GM18870 (cell line): ENCODE measurements at regions not wholly inside any gene's neighbourhood (a gene's known extent, or its start where the extent isn't known, plus 50 kb on each side); places are given as distances from the start of the nearest gene placed in this dataset.

ENCODE experiments used
- ATAC-seq: cut with Tn5 transposase; IDR thresholded peaks from one replicate; pipeline ENCODE4 v1.9.1; 2021; ENCODE audit warnings: moderate library complexity; ENCODE audit not compliant: unreplicated experiment

DNA sequence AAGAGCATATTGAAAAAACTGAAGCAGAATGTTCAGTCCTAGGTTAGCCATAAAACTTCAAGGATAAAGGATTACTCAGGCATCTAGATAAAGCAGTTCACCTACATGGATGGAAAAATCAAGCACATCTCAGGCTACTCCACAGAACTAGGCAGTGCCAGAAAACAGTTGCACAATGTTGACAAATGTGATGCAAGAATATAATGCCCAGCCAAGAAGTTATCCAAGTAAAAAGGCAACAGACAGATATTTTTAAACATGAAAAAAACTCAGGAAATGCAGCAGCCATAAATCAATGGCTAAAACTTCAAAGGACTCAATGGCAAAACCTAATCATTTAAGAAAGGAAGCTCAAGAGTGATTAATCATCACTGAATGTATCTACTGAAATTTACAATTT lies 456.0 kb upstream of the FAM241A start:
- no peak for ATAC-seq

DNA sequence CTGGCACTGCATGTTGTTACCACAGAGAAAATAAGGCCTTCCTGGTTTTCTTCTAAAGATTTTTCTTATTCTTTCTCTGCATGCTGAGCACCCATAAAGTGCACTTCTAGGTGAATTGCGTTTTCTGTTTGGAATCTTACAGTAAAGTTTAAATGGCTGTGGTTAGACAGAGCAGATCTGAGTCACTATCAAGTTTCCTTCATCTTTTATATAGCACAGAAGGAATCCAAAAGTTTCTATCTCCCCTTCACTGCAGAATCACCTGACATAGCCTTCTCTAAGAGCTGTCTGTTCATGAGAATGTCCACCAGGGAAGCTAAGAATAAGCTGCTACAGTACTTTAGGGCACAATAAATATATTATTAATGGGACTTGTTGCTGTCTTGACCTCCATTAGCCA lies 455.5 kb upstream of the FAM241A start:
- ATAC-seq: no peak

DNA sequence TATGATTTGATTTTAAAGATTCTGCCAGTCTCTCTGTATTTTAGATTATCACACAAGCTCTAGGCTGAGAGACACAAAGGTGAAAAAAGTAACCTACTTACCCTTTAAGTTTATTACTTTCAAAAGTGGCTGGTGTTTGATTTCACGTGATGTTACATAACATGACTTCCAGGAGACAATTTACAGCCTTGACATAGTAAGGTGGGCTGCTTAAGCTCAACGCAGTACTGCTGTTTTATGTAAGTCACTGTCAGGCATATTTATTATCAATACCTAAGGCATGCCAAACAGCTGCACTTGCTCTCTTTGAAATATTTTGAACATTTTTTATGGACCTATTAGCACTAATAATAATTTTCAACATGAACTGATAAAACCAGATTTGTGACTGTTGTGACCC lies 451.5 kb upstream of the FAM241A start:
- ATAC-seq: no peak

DNA sequence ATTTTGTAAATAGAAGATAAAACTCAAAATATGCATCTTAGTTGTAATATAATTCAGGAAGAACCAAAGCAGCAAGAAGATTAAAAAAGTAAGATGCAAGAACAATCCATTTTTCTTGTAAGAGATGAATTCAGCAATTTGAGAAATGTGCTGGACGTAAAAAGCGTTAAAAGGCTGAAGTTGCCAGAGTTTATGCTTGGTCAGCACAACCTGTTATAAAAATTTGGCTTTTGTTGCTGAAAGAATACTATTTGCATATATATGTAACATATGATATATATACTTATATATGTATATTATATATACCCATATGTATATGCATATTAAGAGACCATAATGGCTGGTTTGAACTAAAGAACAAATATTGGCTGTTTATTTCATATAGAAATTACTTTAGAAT lies 449.6 kb upstream of the FAM241A start:
- no peak for ATAC-seq

DNA sequence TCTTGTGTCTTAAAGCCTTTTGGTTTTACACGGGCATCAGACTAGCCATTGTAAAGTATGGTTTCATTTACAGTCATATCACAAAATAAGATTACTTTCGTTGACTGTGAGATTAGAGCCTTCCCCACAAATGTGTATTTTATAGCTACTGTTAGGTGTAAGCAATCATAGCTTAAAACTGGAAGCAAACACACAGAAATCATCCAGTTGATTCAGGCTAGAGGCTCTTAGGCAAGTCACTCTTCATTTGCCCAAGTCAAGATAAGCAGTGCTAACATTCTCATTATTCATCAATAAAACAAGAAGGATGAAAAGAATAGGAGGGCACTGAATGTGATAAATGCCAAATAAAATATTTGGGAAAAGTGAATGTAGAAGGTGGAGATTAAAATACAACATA lies 448.7 kb upstream of the FAM241A start:
- no peak for ATAC-seq

DNA sequence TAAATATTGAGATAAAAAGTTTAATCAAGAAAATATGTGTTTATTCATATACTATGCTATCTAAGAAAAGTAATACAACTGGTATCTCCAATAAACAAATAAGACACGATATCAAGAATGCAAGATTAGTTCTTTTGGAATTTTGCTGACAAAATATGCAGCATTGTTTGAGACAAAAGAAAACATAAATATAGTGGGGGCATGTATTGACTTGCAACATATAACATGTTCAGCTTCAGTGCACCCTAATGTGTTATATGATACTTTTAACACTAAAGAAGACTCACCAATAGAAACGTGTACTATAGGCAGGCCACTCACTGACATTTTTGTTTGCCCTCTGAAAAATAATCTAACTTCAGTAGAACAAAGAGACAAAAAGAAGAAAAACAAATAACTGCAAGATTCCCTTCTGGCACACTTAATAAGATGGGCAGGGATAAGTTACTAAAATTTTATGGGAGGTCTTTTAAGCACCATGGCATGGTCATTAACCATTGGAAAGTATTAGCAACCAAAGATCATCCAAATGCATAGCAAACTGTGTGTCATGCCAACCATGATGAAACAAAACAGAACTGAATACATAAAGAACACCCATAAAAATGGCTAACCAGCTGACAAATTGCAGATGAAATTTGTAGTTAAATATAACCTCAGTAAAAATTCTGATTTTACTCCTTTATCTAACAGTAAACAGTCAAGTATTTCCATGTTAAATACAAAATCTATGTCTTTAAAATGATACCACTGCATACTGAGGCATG lies 447.9 kb upstream of the FAM241A start:
- no peak for ATAC-seq

DNA sequence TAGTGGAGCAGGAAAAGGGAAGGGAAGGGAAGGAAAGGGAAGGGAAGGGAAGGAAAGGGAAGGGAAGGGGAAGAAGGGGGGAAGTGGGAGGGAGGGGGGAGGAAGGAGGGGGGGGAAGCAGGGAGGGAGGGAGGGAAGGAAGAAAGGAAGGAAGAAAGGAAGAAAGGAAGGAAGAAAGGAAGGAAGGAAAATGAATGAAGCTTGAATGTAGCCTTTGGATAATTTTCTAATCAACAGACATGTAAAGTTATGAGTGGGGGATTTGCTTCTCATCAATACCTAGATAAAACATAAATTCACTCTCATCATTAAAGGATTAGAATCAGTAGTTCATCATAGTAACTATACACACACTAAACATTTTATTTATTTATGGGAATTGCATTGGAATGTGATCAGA lies 446.9 kb upstream of the FAM241A start:
- no peak for ATAC-seq

DNA sequence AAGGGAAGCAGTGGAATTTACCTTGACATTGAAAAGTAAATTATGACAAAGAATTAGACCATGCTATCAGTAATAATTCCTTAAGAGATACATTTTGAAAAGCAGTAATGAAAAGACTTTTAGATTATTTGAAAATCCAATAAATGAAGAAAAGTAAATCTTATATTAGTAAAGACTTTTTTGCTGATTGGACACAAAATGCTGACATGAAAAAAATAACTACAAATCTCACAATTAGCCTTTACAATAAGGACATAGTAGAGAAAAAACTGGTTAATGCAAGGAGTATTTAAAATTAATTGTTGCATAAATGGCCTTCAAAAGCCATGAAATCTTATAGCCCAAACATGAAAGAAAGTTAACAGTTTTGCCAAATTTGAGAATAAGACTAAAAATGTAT lies 446.1 kb upstream of the FAM241A start:
- no peak for ATAC-seq

DNA sequence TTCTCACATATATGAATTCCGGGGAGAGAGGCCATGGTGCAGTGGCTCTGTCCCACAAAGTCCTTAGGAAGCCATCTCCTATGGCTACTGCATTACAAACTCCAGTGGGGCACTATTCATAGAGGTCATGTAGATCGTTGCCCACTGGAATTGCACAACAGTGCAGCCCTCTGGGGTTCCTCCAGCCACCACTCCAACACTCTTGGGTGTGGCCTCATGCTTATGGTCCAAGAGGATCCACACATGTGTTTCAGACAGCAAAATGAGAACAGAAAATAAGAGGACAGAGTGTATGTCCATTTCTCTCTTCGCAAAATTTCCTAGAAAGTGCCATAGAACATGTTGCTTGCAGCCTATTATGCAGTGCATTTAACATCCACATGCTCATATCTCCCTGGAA lies 444.2 kb upstream of the FAM241A start:
- no peak for ATAC-seq

DNA sequence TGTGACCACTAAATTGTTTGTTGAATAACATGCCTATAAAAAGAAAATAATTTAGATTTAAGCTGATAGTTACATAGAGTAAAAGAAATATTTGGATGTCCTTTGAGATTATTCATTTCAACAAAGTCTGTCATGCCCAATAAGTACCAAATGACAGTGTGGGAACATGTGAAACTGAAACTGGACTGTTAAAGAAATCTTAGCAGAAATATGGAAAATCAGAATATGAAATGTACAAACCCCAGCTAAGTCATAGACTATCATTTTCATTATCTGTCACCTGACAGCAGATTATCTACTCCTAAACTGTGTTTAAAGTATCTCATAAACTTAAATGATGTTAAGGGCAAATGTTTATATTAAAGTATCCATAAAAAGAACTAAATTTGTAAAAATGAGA lies 437.8 kb upstream of the FAM241A start:
- ATAC-seq: peak; percentile 66

DNA sequence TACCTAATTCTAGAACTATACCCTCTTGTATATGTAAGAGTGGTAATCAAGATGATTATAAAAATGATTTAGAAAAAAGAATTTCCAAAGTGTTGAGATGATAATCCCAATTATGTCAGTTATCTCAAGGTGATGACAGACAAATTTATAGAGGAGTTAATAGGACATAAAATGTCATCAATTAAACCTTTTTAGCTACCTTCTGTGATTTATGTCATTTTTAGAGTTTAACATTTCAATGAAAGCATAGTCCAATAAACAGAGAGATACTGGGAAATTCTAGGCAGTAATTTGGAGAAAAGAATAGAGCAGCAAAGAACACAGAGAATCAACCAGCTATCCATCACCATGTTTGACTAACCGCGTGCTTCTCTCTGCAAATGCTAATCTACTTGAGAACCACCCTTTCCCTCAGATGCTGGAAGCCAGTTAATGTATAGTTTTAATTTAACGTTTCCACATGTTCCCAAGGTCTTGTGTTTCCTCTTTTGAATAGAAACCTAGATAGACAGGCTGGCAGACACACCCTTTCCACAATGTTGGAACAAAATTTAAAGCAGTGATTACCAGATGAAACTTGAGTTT lies 433.1 kb upstream of the FAM241A start:
- ATAC-seq: no peak

DNA sequence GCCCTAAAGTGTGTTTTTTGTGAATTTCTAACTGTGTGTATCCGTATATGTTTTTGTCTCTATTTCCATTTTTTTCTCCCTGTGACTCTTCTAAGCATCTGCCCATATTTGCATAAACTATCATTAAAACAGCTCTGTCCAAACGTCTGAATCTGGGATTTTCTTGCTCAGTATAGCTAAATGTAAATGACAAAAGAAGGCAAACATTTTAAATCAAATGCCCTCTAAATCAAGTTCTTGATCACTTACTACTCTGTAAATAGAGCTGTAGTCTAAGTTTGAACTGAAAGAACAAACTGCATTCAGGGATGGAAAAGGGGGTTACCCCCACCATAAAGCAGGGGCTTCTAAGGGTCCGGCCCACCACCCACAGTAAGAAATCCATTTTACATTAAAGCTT lies 432.0 kb upstream of the FAM241A start:
- no peak for ATAC-seq

DNA sequence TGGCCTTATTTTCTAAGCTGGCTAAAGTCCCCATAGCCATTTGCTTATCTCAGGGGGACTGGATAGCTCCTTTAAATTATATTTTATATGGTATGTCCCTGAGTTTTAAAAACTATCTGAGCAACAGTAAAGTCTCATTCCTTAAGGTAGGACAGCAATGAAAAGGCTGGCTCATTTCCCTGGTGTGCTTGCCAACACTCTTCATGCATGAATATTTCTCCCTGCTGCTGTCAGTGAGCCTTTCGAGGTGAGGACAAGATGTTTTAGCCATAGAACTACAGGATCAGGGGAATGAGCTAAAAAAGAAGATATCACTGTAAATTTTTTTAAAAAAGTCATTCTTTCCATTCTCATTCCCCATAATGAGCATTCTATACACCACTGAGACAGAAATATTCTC lies 427.3 kb upstream of the FAM241A start:
- ATAC-seq: no peak

DNA sequence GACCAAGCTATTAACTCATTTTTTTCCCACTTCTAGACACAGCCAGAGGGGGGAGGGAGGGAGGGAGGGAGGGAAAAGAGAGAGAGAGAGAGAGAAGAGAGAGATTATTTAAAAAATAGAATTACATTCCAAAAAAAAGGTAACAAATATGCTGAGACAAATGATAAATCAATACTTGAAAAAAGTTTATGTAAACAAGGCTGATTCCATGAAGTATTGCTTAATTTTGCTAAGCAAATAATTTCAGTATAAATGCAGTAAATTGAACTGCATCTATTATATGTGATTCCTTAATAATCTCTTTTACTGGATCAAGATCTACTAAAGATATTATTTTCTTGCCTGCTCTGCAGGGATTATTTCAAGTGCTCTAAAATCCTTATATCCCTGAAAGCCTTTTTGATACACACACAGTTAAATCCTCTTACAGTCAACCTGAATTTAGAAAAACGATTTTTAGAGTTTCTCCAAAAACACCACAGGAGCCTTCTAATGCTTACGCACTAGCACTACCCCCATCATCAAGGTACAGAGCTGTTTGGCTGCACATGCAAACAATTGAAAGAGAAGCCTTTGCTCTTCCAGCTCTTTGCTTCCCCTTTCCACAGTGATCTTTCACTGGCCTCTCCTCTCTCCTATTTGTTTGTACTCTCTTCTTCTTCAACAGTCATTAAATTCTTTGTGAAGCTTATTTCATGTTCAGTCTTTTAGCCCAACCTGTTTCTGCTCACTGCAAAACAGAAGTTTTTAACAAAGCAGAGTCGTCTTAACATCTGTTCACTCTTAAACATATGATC lies 426.3 kb upstream of the FAM241A start:
- ATAC-seq: no peak

DNA sequence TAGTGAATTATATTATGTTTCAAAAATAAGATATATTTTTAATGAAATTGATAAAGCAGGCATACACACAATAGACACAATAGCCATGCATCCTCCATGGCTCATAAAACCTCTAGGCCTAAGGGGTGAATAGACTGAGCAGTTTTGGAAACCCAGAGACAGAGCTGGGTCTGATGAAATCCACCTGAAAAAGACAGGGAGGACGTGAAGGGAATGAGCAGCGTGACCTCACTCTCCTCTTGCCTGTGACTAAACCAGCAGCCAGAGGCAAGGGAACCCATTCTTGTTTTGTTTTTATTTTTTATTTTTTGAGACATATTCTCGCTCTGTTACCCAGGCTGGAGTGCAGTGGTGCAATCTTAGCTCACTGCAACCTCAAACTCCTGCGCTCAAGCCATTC lies 424.4 kb upstream of the FAM241A start:
- no peak for ATAC-seq

DNA sequence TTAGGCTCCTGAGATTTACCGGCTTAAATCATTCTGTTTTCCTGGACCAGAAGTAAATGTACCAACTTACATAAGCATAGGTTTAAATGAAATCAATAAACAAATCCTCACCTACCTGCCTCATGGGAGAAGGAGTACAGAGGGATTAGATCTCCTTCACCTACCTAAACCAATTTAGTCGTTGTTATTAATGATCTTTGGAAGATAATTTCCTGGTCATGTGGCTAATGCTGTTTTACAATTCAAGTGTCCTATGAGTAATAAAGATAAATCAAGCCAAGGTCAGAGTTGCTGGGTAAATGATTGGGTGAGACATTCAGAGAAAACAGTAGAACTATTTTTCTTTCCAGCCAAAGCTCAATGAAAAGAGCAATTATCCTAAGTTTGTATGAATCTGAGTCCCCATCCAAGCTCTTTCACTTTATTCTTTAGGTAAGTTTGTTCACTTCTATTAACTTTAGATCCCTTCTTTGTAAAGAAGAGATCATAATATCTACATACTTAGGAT lies 423.0 kb upstream of the FAM241A start:
- ATAC-seq: no peak

DNA sequence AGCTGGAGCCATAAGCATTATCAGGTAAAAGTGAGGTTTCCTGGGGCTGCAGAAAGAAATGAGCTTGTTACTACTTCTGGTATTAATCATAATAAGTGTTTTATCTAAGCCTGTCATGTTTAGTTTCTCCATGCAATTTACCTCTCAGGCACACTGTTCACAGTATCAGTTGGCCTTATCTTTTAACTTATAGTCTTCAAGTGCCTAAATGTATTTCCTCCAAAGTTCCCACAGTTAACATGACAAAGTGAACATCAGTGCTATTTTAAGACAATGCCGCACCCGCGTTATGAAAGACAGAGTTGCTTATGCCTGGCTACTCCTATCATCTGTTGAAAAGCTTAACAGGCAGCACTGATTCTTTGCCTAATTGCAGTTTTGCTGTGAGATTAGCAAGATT lies 408.7 kb upstream of the FAM241A start:
- no peak for ATAC-seq

DNA sequence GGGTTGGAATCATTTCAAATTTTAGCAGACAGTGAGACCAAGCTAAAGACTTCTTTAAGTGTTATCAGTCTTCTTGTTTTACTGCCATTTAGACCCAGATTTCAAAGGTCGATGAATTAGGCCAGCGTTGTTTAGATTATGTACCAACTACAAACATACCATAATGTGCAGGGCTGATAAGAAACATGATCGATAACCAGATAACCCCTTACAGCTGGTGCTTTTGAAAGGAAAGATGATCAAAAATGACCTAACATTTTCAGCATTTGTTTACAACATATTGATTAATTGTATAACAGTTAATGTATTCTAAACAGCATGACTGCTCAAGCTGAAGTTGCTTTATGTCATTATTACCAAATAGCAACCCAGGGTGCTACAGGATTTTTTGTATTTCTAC lies 400.4 kb upstream of the FAM241A start:
- ATAC-seq: no peak

DNA sequence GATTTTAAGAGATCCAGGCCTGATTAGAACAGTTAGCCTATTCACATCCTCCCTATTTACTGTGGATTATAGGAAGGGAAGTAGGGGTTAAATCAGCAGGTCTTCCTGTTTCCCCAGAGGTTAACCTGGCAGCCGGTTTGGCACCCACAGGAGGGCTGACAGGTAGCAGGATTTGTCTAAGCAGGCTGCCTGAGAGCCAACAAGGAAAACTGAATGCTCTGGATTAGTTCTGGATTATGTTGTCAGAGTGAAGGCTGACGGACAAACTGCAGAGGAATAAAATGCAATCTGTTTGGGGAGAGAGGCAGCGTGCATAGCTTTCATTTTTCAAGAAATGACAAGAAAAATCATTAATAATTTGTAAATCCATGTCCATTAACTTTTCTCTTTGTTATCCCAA lies 397.1 kb upstream of the FAM241A start:
- ATAC-seq: no peak

DNA sequence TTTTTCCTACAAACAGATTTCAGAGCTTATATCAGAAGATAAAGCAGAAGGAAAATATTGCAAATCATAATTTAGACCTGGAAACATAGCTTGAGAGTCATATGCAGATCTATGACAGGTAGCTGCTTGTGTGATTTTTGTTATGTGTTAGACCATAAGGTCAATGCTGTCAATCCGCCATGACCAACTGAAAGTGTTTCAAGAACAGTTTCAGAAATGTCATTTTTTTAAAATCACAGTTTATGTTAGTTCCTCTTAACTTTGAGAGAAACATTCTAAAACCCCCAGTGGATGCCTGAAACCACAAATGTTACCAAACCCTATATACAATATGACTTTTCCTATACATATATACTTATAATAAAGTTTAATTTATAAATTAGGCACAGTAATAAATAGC lies 391.3 kb upstream of the FAM241A start:
- no peak for ATAC-seq

DNA sequence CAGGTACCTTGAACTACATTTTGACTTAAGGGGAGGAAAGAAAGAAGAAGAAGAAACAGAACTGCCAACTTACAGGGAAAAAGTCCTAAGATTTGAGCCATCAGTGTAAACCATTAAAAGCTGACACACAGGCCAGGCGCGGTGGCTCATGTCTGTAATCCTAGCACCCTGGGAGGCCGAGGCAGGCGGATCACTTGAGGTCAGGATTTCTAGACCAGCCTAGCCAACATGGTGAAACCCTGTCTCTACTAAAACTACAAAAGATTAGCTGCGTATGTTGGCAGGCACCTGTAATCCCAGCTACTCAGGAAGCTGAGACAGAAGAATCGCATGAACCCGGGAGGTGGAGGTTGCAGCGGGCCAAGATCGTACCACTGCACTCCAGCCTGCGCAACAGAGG lies 389.7 kb upstream of the FAM241A start:
- no peak for ATAC-seq

DNA sequence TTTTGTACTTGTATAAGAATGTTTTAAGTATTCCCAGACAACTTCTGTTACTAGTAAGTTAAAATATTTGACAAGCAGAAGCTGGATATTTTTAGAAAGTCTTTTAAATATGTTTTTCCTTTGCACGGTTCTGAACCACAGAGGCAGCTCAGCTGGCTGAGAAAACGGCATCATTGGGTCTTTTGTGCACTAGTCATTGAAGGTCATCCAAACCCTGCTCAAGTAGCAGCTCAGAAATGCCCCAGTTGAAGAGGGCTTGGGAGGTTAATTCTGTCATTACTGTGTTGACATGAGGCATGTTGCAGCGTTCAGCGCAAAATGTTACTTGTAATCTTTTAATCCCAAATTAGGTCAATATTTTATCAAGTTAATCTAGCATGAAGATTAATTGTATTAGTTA lies 383.7 kb upstream of the FAM241A start:
- ATAC-seq: no peak
